Fibroblast of peridontal ligament (primary cell): ENCODE measurements at regions not wholly inside any gene's neighbourhood (a gene's known extent, or its start where the extent isn't known, plus 50 kb on each side); places are given as distances from the start of the nearest gene placed in this dataset.
A peak's percentile ranks its signal among the peaks of the same experiment; 100 is the strongest.
"Not testable (repeated sequence)": the region's sequence is repeated elsewhere in the genome, so short reads cannot be mapped to it uniquely, and the experiment has no call there.

Experiments used
- DNase-seq: peaks from one replicate; pipeline ENCODE4 v3.0.0-alpha.2; 2010; ENCODE audit errors: extremely low read depth

DNA sequence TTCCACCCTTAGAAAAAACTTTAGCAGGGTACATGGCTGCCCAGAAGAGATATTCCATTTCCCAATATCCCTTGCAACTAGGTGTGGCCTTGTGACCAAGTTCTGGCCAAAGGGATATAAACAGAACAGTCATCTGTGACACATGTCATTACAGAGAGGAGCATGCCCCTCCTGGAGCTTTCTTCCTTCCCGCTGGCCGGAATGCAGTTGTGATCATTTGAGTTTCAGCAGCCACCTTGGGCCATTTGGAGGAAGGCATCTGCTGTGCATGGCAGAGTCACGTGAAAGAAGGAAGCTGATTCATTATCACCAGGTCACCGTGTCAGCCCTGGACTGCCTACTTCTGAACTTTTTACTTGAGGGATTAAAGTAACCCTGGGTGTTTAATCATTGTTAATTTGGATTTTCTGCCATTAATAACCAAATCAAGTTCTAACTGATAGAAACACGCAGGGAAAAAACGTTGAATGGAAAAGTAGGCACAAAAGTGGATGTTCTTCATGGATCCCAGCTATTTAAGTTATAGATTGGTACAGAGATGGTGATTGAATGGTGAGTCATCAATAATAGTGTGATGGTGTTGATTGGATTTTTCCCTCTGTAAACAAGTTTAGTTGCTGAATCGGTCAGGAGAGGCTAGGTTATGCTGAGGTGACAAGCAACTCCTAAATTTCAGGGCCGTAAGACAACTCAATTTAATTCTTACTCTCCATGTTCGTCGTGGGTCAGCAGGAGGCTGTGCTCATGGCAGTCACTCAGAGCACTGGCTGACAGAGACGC lies 80.7 kb upstream of the CCDC167 start:
- DNase-seq, result no peak

DNA sequence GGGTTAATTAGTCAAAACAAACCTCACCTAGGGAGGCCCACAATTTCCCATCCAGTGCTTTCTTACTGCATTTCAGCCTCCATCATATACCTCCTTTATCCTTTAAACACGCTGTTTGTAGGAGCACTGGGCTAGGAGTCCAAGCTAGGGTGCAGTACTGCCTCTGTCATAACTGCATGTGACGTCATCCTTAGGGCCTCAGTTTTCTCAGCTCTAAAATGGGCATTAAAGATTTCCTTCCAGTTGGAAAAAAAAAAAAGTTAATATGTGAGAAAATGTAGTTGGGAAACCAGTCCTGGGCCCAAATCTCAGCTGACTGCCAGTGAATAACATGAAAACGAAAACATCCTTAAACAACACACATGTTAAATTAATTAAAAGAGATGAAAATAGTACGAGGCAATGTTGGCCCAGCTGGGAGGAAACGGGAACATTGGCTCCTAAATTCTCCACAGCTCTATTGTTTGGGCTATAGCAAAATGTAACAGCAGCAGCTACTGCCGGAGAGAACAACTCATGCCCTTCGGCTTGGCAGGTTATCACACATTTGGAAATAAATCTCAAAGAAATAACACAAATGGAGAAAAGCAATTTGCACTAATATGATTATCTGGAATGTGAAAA lies 79.9 kb upstream of the CCDC167 start:
- no peak for DNase-seq

DNA sequence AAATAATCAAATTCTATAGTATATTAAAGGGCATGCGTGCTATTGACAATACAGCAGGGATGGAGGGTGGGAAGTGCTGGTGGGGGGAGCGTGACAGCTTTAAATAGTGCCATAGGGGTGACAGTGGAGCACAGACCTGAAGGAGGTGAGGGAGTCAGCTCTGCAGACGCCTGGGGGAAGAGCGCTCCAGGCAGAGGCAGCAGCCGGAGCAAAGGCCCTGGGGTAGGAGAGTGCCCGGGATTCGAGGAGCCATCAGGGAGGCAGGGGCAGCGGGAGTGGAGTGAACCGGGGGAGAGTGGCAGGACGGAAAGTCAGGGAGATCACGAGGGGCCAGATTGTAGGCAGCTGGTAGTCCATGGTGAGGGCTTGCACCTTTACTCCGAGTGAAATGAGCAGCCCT lies 78.4 kb upstream of the CCDC167 start:
- DNase-seq, result no peak

DNA sequence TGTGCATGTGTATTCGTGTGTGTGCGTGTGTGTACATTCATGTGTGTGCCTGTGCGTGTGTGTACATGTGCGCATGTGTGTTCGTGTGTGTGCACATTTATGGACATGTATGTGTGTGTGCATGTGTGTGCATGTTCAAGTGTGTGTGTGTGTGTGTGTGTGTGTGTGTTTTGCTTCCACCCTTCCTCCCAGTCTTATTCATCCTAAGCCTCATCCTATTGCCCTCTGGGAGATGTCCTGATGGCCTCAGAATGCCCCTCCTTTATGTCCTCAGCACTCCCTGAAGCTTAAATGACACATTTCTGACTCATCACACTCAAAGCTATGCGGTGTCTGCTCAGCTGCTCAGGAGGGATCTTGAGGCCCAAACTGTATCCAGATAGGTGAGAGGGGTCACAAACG lies 76.6 kb upstream of the CCDC167 start:
- DNase-seq, result peak; percentile 24

DNA sequence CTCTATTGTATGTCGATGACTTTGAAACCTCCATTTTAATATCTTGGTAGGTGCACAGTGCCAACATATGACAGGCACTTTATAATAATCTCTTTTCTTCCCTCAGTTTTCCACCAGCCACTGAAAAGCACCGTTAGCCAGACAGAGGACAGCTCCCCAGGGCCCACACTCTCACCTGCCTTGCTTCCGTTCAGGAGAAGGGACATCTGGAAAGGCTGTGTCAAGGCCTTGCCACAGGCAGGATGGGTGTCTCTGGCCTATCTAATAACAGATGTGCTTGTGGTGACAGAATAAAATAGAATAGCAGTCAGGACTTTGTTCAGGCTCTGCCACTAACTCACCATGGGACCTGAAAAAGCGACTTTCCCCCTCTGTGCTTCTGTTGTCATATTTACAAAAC lies 75.5 kb upstream of the CCDC167 start:
- DNase-seq, result no peak

DNA sequence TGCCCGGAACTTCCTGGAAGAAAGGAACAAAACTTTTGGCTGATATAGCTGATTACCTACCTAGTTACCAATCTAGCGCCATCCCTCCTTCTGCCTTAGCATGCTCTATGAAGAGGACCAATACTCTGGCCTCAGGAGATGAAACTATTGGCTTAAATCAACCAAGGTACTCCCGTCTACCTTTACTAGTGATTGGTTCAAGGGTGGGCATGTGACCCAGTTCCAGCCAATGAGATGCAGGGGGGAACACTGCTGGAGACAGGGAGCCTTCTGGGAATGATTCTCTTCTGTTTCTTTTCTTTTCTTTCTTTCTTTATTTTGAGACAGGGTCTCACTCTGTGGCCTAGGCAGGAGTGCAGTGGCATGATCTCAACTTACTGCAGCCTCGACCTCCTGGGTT lies 72.6 kb upstream of the CCDC167 start:
- DNase-seq, result no peak

DNA sequence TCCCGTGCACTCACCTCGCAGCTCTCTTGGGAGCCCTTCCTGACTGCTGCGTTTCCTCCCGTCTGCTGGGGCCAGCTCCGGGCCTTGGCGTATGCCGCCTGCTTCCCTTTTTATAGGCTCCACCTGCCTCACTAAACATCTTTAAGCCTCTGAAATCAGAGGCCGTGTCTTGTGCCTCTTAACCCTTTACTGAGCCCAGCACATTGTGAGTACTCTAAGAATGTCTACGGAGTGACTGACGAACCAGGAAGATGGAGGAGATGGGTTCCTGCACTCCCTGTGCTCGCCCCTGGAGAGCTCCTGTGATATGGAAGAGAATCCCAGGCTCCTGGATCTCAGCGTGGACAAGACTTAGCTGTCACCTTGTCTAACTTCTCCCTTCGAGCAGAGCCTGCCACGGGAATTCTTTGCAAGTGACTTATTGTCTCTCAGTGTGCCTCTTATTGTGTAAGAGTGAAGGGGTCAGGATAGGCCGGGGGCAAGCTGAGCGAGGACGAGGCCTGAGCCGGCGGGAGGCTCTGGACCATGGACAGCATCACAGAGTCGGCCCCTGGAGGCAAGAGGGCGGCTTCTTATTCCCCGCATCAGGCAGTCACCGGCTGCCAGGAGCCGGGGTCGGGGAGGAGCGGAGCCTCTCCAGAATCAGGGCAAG lies 70.9 kb upstream of the CCDC167 start:
- no peak for DNase-seq

DNA sequence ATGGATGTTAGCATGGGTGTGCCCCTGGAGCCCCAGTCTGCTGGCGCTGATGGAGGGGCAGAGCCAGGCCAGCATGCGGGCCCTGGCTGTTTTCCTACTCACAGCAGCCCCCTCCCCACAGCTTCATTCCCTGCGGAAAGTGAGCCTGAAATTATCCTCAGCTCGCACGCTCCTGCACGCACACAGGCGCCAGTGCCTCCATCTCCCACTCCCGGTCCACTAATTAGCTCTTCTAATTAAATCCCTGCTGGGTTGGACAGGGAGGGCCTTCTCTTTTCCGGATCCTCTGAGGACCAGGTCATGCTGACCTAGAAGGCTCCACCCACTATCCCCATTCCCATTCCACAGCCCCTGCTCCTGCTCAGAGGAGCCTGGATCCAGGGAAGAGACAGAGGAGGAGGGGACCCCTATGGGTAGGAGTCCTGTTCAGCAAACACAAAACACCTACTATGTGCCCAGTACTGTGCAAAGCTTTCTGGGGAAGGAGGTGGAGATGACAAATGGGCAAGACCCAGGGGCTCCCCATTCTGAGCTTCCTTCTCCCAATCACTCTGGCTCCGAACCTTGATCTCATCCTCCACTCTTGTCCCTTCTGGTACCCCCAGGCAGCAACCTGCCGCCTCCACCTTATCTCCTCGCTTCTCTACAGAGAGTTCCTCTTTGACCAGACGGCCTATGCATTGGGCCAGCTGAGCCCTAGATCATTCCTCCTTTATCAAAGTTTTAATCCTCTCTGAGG lies 70.2 kb upstream of the CCDC167 start:
- no peak for DNase-seq

DNA sequence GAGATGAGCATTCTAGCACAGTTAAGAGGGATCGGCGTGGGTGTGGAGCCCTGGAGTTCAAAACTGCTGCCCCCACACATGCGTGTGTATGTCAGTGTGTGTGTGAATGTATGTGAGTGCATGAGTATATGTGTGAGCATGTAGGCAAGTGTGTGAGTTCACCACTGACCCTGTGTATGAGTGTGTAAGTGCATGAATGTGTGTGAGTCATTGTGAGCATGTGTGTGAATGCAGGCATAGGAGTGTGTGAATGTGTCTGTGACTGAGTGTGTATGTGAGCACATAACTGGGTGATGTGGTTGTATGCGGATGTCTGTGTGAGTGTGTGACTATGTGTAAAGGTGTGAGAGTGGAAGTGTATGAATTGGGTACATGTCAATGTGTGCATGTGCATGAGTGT lies 69.6 kb upstream of the CCDC167 start:
- no peak for DNase-seq

DNA sequence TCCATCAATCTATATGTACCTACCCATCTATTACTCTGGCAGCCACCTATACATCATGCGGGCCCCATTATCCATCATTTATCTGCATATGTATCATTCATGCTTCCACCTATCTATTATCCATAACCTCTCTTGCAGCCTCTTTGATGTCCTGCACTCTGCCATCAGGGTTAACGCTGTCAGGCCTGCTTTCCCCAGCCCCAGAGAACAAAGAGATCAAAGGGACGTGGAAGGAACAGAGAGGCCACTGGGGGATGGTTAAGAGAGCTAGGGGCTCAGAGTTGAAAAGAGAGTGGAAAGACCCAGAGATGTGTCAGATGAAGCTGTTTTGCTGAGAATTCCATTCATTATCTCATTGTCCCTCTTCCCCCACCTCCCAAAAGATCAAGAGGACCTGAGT lies 67.3 kb upstream of the CCDC167 start:
- no peak for DNase-seq

DNA sequence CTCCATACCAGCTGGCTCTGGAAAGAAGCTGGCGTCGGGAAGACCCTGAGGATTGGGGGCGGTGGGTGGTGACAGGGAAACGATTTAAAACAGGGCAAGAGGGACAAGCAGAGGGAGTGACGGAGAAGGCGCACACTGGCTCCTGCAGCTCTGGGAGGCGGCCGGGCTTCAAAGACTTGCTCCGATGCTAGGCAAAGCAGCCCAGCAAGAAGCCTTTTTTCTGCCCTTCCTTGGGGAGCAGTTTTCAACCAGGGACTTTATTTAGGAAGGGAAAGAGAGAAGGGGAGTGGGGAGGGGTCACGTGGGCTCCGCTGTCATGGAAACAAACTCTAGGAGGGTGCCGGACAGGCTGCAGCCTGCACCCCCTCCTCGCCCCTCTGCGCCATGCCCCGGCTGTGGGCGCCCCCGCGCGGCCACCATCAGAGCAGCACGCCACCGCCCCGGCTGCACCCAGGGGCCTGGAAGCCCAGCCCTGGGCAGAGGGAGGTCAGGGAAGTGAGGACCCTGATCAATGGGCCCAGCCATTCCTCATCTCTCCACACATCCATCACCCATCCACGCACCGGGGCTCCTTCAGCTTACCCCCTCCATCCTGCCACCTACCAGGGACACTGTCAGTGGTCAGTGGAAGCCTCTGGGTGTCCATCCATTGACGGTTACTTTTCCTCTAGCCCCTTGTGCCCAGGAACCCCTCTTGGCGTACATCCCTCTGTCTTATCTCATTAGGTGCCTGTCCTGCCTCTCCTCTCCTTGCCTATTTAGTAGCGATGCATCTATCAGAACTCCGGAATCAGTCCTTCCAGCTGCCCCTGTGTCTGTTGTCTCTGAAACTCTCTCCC lies 66.6 kb upstream of the CCDC167 start:
- peak; percentile 24 for DNase-seq

DNA sequence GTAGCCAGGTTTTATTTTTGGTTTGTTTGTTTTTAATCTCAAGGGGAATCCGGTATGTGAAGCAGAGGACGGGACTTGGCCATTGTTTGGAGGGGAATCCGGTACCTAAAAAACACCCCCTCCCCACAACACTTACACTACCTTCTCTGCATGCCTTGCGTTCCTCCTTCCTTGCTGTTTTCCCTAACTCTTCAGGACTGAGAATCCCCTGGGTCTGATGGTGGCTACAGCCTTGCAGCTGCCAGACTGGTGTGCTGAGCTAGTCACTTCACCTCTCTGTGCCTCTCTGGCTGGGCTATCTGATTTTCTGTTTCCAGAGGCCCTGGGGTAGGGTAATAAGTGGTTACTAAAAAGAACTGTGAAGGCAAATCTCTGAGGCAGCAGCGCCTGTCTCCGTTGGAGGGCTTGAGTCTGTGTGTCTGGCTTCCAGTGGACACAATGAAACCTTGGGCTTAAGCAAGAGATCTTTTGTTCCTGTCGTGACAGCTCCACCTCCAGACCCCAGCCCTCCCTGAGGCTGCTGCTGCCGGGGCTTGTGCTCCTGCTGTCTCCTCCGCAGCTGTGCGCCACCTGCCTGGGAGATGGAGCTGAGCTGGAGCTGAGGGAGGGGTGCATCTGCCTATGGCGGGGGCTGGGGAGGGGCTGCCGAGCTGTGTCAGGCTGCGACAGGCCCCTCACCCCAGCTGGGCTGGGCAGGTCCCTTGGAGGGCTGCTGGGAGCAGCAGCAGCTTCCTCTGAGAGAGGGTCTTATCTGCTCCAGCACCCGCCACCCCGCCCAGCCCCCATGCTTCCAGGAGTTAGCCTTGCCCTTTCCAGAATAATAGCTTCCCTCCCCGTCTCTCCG lies 65.8 kb upstream of the CCDC167 start:
- no peak for DNase-seq

DNA sequence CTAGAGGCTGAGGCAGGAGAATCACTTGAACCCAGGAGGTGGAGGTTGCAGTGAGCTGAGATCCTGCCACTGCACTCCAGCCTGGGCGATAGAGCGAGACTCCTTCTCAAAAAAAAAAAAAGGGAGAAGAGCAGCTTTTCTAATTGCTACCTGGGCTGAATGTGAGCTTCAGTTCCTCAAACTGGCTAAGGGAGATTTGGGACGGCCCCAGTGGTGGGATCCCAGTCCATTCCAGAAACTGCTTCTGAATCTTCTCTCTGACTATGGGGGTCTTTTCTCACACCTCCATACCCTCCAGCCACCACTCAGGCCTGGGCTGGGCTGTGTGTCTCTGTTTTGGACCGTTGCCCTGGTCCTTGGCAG lies 63.2 kb upstream of the CCDC167 start:
- not testable (repeated sequence) for DNase-seq

DNA sequence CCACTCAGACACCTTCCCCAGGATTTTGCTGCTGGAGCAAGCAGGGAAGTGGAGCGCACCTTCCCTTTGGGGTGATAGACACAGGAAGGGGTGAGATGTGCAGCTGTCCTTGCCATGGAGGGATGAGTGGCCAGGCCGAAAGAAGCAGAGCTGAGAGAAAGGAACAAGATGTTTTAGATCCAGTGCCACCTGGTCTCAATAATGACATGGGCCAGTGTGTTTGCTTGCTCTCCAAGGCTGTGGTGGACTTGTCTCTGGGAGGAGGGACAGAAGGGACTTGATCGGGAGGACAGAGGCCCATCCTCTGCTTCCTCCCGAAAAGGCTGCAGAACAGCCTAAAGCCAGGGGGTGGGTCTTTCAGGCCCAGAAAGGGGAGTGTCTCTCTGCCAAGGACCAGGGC lies 61.7 kb upstream of the CCDC167 start:
- DNase-seq, result no peak

DNA sequence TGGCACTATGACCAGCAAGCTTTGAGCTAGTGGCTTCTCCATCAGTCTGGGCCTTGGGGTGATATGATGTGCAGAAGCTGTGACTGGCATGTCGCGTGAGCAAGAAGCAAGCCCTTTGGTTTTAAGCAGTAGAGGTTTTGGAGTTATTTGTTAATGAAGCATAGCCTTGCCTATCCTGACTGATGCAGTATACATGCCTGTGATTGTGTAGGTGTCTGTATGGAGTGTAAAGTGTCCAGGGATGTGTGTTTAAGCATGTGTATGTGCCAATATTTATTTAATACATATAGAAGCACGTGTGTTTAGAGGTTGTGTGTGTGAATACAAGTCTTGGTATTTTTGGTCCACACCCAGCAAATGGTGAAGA lies 61.0 kb upstream of the CCDC167 start:
- DNase-seq, result no peak

DNA sequence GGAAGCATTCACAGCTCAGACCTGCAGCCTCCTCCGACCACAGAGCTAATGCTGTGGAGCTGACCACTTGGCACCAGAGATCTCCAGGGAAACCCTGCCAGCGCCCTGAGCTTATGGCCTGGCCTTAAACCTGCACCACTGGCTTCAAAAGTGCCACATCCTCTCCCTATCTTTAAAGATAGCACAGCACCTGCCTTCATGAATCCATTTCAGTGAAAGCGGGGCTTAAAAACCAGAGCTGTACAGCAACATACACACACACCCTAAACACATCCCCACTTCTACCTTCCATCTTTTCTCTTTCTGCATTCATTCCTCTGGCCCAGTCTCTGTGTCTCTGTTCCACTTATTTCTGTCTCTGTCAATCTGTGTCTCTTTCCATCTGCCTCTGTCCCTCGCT lies 59.8 kb upstream of the CCDC167 start:
- no peak for DNase-seq

DNA sequence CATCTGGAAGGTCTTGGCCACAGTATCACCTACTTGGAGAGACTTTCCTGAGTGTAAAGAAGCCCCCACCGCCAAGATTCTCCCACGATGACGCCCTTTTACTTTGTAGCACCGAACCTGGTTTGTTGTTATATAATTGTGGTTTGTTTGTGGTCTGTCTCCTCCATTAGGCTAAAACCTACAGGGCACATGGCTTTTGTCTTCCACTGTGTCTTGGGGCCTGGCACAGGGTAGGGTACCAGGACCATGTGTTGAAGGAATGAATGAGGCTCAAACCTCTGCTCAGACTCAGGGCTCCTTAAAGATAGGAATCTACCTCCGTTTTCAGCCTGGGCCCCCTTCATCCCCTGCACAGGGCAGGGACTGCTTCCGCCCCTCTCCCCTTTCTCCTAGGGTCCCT lies 59.4 kb upstream of the CCDC167 start:
- DNase-seq, result no peak

DNA sequence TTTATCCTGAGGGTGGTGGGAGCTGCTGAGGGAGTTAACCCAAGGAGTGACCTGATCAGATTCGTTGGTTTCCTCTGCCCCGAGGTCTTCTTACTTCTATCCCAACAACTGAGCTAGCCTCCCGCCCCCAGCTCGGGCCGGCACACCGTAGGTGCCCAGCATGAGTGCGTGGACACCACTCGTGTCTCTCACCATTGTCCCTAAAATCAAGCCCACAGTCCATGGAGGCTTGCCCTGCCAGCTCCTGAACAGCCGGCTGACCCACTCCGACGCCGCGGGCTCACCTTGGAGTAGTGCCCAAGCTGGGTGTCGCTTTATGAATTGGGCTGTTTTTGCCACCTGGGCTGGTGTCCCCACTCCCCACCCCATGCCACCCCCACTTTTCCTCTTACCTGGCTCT lies 59.0 kb upstream of the CCDC167 start:
- no peak for DNase-seq

DNA sequence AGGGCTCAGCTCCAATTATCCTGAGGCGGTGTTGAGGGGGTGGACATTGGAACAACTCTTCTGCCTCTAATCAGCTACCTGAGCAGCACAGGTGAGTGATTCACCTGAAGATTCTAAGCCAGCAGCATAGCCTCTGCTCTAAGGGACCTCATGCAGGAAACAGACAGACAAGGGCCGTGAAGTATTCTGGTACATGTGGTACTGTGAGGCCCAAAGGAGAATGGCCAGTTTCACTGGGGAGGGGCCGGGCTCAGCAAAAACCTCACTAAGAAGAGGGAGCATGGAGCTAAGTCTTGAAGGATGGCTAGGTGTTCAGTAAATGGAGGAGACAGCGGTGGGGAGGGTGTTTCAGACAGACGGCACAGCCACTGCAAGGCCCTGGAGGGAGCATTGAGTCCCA lies 58.5 kb upstream of the CCDC167 start:
- no peak for DNase-seq

DNA sequence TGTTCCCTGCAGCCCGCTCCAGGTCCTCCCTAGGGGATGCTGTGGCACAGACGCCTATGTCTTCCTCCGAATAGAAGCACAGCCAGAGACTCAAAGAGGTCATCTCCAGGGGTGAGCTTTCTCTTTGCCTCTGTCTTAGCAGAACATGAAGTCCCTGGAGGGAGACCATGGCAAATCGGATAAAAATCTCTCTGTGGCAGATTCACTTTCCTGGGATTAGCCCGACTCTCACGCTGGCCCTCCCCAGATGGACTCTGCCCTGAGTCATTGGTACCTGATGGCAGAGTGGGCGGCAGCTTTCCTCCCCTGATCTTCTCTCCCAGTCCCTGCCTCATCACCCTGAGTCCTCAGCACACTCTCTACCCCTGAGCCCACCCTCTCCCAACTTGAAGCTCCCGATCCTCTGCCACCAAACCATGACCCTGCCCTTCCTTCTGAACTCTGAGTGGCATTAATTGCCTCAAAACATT lies 58.0 kb upstream of the CCDC167 start:
- no peak for DNase-seq
